HG02763 (cell line): ENCODE measurements at regions not wholly inside any gene's neighbourhood (a gene's known extent, or its start where the extent isn't known, plus 50 kb on each side); places are given as distances from the start of the nearest gene placed in this dataset.
"Not testable (repeated sequence)": the region's sequence is repeated elsewhere in the genome, so short reads cannot be mapped to it uniquely, and the experiment has no call there.

ENCODE experiments used
- ATAC-seq: cut with Tn5 transposase; IDR thresholded peaks from one replicate; pipeline ENCODE4 v1.9.1; 2021; ENCODE audit warnings: mild to moderate bottlenecking, moderate library complexity; ENCODE audit not compliant: unreplicated experiment

DNA sequence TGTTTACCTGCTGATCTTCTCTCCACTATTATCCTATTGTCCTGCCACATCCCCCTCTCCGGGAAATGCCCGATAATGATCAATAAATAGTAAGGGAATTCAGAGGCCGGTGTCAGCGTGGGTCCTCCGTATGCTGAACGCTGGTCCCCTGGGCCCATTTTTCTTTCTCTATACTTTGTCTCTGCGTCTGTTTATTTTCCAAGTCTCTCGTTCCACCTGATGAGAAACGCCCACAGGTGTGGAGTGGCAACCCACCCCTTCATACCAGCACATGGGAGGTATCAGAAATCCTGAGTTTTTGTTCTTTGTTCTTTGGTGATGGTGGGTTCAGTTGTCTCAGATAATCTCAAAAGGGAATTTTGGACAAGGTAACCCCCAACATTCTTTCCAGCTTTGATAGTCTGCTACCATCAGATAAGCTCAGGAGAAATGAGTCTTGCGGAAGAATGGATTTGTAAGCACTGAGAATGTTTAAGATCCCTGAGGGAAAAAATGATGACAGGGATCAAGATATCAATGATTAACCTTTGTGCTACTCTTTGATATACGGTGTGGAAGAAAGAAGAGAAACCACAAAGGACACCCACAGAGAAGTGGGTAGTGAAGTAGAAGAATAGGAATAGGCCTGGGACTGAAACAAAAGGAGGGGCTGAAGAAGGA lies 117.9 kb downstream of the CEP44 start:
- no peak for ATAC-seq

DNA sequence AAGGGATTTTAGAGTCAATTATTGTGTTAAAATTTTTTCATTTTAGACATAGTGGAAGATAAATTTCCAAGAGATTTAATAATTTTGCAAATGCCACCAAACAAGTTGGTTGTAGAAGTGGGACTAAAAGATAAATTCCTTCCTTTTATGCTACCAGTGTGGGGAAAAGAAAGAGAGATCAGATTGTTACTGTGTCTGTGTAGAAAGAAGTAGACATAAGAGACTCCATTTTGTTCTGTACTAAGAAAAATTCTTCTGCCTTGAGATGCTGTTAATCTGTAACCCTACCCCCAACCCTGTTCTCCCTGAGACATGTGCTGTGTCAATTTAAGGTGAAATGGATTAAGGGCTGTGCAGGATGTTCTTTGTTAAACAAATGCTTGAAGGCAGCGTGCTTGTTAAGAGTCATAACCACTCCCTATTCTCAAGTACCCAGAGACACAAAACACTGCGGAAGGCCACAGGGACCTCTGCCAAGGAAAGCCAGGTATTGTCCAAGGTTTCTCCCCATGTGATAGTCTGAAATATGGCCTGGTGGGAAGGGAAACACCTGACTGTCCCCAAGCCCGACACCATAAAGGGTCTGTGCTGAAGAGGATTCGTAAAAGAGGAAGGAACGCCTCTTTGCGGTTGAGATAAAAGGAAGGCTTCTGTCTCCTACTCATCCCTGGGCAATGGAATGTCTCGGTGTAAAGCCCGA lies 117.0 kb downstream of the CEP44 start:
- not testable (repeated sequence) for ATAC-seq

GRCh38 chr4:174398728-174399127 lies 115.0 kb downstream of the CEP44 start:
- ATAC-seq = no peak

DNA sequence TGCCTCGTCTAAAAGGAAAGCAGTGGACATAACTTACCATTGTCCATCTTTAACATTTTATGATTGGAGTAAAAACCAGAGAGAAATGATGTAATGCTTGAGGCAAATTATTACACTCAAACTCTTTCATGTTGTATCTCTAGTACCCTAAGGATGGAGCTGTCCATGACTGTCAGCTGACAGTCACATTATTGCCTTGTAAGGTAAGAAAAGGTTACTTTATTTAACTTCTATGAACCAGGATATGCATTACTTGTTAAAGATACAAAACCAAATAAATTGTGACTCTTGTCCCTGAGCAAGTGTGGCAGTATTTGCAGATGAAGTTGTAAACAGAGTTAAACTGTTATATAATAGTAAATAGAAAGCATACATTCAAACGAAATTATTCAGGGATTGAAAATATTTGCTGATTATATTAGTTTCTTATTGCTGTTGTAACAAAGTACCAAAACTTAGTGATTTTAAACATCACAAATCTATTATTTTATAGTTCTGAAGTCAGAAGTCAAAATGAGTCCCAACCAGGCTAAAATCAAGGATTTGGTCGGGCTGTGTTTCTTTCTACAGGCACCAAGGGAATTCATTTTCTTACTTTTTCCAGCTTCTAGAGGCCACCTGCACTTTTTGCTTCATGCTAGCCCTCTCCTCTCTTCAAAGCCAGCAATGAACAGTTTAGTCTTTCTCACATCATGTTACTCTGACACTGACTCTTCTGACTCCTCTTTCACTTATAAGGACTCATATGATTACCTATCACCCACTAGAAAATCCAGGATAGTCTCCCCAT lies 113.8 kb downstream of the CEP44 start:
- no peak for ATAC-seq

- no peak for ATAC-seq
Observed at GRCh38 chr4:174396599-174397110, 112.9 kb downstream of the CEP44 start.

GRCh38 chr4:174394915-174395314 lies 111.2 kb downstream of the CEP44 start:
- ATAC-seq = no peak

DNA sequence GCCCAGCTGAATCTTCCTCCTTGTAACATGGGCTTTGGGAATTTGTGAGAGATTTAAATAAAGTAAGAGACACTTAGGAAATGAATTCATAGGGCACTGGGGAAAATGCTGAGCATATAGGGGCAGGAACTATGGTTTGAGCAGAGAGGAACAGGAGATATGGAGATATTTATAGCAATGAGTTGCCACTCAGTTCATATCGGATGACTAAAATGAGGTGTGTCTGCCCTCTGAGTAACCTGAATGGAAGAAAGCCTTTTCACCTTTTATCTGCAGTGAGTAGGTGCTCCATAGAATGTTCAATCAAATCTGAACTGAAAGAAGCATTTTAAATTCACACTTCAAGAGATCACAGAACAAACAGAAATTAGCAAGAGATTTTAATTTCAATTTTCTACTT lies 105.7 kb downstream of the CEP44 start:
- ATAC-seq = no peak

- no peak for ATAC-seq
Observed at GRCh38 chr4:174388461-174389145, 104.9 kb downstream of the CEP44 start.

GRCh38 chr4:174387721-174388120 lies 104.0 kb downstream of the CEP44 start:
- no peak for ATAC-seq

GRCh38 chr4:174387143-174387542 lies 103.4 kb downstream of the CEP44 start:
- no peak for ATAC-seq

DNA sequence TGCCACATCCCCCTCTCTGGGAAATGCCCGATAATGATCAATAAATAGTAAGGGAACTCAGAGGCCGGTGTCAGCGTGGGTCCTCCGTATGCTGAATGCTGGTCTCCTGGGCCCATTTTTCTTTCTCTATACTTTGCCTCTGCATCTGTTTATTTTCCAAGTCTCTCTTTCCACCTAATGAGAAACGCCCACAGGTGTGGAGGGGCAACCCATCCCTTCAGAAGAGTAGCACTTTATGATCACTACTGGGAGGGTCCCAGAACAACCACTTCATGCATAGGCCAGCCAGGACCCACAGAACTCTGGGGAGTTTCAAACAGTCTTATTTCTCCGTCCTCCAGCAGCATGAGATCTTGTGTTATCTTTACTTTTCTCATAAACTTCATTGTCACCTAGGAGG lies 100.1 kb downstream of the CEP44 start:
- ATAC-seq = no peak

GRCh38 chr4:174382938-174383605 lies 99.4 kb downstream of the CEP44 start:
- ATAC-seq = not testable (repeated sequence)
